Stimulated activated CD4-positive, alpha-beta T cell treated with anti-CD3 and anti-CD28 coated beads, Interleukin-4, amount 100 ng/mL, for 24 hours (primary cell): ENCODE measurements at regions not wholly inside any gene's neighbourhood (a gene's known extent, or its start where the extent isn't known, plus 50 kb on each side); places are given as distances from the start of the nearest gene placed in this dataset.
"Not testable (repeated sequence)": the region's sequence is repeated elsewhere in the genome, so short reads cannot be mapped to it uniquely, and the experiment has no call there.

Source experiments
- DNase-seq: peaks from one replicate; pipeline ENCODE4 v3.0.0-alpha.2; 2020

- no peak for DNase-seq
Observed at GRCh38 chr5:159658266-159658925, 257.9 kb upstream of the ADRA1B start.

DNA sequence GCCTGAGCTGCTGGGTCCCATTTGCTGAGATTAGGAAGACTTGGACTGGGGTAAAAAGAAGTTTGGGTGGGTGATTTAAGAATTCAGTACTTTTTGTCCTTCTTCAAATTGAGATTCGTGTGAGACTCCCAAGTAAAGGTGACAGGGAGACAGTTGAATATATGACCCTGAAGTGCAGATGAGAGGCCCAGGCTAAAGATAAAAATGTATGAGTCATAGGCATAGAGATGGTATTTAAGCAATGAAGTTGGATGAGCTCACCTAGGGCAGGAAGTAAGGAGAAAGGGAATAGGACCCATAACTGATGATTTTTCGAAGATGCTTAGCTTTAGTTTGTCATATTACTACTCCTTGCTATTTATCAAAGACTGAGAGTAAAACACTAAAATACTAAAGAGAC lies 255.9 kb upstream of the ADRA1B start:
- DNase-seq = no peak

- no peak for DNase-seq
Observed at GRCh38 chr5:159663986-159664385, 252.3 kb upstream of the ADRA1B start.

- no peak for DNase-seq
Observed at GRCh38 chr5:159667286-159667685, 249.0 kb upstream of the ADRA1B start.

- no peak for DNase-seq
Observed at GRCh38 chr5:159668556-159668955, 247.7 kb upstream of the ADRA1B start.

GRCh38 chr5:159669559-159669958 lies 246.7 kb upstream of the ADRA1B start:
- DNase-seq = no peak

DNA sequence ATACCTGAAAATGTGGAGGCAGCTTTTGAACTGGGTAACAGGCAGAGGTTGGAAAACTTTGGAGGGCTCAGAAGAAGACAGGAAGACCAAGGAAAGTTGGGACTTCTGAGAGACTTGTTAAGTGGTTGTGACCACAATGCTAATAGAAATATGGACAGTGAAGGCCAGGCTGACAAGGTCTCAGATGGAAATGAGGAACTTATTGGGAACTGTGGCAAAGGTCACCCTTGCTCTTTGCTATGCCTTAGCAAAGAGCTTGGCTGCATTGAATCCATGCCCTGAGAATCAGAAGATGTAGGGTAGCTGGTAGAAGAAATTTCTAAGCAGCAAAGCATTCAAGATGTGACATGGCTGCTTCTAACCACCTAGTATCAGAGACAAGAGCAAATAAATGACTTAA lies 244.4 kb upstream of the ADRA1B start:
- DNase-seq = no peak

GRCh38 chr5:159673538-159673937 lies 242.7 kb upstream of the ADRA1B start:
- DNase-seq = no peak

- peak; percentile 23 for DNase-seq
Observed at GRCh38 chr5:159678657-159679392, 237.5 kb upstream of the ADRA1B start.

GRCh38 chr5:159680095-159680494 lies 236.2 kb upstream of the ADRA1B start:
- DNase-seq = no peak

DNA sequence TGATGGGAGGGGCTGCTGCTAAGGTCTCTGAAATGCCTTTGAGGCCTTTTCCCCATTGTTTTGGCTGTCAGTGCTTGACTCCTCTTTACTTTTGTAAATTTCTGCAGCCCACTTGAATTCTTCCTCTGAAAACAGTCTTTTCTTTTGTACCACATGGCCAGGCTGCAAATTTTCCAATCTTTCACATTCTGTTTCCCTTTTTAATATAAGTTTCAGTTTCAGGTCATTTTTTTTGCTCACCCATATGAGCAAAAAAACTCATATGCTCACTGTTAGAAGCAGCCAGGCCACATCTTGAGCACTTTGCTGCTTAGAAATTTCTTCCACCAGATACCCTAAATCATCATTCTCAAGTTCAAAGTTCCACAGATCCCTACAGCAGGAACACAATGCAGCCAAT lies 234.6 kb upstream of the ADRA1B start:
- DNase-seq = no peak

DNA sequence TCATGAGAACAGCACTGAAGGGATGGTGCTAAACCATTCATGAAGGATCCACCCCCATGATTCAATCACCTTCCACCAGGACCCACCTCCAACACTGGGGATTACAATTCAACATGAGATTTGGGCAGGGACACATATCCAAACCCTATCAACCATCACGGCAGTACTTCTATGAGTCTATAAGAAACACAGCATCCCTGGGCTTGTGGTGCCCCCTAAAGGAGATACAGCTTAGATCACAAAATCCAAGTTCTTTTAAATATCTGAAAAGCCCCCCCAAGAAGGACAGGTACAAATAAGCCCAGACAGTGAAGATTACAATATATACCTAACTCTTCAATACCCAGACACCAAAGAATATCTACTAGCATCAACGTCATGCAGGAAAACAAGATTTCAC lies 233.7 kb upstream of the ADRA1B start:
- DNase-seq = no peak

DNA sequence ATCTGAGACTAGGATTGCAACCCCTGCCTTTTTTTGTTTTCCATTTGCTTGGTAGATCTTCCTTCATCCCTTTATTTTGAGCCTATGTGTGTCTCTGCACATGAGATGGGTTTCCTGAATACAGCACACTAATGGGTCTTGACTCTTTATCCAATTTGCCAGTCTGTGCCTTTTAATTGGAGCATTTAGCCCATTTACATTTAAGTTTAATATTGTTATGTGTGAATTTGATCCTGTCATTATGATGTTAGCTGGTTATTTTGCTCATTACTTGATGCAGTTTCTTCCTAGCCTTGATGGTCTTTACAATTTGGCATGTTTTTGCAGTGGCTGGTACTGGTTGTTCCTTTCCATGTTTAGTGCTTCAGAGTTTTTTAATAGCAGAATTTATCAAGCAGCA lies 228.4 kb upstream of the ADRA1B start:
- DNase-seq = not testable (repeated sequence)

DNA sequence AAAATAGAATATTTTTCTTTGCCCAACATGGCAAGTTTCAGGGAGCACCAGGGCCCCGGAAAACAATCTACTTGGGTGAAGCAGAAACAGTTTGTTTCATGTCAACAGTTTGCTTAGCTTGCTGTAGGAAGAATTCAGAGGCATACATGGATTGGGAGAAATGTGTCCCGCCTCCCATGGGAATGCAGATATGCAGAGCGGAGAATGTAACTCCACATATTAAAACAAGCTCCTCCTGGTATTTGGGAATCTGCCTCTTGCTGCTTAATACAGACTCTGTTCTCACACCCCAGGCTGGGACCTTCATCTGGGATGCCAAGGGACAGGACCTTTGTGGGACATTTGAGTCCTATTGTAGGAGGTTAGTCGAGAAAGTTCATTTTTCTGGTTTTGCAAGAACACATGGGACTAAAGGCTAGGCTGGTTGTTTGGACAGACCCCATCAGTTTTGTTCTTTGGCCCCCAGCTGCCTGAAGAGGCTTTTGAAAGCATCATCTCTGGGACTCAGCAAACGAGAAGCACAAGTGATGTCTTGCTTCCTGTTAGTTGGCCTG lies 220.5 kb upstream of the ADRA1B start:
- no peak for DNase-seq

DNA sequence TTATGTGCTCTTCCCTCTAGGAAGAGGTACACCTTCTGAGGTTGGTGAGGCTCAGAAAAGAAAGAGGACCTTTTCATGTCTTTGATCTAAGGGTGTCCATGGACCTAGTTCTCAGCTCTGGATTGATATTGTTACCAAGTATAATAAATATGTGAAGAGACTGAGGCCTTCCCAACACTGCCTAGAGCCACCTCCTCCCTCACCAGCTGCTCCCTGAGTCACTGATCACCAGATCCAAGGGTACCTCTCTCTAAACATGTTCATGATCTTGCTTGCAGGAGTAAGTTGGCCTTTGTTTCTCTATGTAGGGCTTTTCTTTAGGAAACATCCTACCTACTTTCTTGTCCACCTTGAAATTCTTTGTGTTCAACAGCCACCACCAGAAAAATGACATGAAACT lies 218.8 kb upstream of the ADRA1B start:
- no peak for DNase-seq

DNA sequence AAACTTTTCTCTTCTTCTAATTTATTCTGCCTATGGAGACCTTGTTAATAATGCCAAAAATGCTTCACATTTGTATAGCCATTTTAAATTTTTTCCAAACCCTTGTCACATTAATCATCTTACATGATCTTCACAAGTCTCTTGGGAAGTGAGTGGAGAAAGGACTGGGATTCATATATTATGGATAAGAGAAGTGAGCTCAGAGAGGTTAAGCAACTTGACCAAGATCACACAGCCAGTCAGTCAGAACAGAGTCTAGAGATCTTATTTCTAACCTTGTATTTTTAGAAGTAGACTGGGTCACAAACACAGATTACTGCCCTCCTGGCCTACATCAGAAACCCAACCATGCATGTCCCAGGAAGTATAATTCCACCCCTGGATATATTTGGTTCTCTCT lies 218.0 kb upstream of the ADRA1B start:
- no peak for DNase-seq

DNA sequence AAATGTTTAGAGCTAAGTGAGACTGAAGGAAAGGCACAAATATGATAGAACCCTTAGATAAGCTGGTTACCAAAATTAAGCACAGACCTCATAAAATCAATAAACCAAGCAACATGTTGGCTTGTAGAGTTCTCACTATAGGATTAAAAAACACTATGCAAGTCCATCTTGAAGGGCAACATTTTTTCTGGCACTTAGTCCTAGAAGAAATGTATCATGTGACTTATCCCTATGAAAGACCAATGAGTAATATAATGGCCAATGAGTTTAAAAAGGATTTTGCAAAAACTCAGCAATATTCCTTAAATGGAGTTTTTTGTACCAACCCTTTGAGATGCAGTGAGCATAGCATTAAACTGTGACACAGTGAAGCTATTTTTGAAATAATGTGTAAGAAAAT lies 216.3 kb upstream of the ADRA1B start:
- no peak for DNase-seq

DNA sequence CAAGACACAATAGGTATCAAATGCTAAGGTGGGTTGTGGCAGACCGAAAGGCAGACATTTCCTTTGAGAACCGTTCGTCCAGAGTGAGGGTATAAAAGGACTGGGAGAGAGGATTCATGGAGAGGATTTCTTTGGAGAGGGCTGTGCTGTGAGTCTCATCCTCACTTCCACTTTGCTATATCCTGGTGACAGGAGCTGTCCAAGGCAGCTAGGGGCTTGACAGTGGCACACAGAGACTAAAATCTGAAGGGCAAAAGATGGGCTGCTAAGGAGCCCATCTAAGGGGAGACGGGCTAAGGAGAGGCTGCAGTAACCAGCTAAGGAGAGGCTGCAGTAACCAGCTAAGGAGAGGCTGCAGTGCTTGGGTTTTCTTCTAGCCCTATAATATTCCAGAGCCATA lies 214.0 kb upstream of the ADRA1B start:
- no peak for DNase-seq

GRCh38 chr5:159702826-159703225 lies 213.5 kb upstream of the ADRA1B start:
- DNase-seq = no peak

- no peak for DNase-seq
Observed at GRCh38 chr5:159704160-159704559, 212.1 kb upstream of the ADRA1B start.

- DNase-seq = no peak
Observed at GRCh38 chr5:159705948-159706347, 210.3 kb upstream of the ADRA1B start.

- no peak for DNase-seq
Observed at GRCh38 chr5:159708090-159708489, 208.2 kb upstream of the ADRA1B start.

GRCh38 chr5:159712672-159713071 lies 203.6 kb upstream of the ADRA1B start:
- no peak for DNase-seq

- DNase-seq = no peak
Observed at GRCh38 chr5:159713254-159713653, 203.0 kb upstream of the ADRA1B start.

- no peak for DNase-seq
Observed at GRCh38 chr5:159713773-159714172, 202.5 kb upstream of the ADRA1B start.
